ENCODE measurements at regions not wholly inside any gene's neighbourhood (a gene's known extent, or its start where the extent isn't known, plus 50 kb on each side); places are given as distances from the start of the nearest gene placed in this dataset.

- no peak for TF ChIP-seq CTCF (IDR thresholded peaks at IDR 0.05)
- no peak for TF ChIP-seq POLR2A (IDR thresholded peaks at IDR 0.05)
- no peak for TF ChIP-seq POLR2AphosphoS5 (IDR thresholded peaks at IDR 0.05)
Measured at GRCh38 chr14:101441710-101442109, 119.6 kb upstream of the DIO3 start.

Data from prostate gland (tissue), 2 donors.